ENCODE measurements at regions not wholly inside any gene's neighbourhood (a gene's known extent, or its start where the extent isn't known, plus 50 kb on each side); places are given as distances from the start of the nearest gene placed in this dataset.

DNA sequence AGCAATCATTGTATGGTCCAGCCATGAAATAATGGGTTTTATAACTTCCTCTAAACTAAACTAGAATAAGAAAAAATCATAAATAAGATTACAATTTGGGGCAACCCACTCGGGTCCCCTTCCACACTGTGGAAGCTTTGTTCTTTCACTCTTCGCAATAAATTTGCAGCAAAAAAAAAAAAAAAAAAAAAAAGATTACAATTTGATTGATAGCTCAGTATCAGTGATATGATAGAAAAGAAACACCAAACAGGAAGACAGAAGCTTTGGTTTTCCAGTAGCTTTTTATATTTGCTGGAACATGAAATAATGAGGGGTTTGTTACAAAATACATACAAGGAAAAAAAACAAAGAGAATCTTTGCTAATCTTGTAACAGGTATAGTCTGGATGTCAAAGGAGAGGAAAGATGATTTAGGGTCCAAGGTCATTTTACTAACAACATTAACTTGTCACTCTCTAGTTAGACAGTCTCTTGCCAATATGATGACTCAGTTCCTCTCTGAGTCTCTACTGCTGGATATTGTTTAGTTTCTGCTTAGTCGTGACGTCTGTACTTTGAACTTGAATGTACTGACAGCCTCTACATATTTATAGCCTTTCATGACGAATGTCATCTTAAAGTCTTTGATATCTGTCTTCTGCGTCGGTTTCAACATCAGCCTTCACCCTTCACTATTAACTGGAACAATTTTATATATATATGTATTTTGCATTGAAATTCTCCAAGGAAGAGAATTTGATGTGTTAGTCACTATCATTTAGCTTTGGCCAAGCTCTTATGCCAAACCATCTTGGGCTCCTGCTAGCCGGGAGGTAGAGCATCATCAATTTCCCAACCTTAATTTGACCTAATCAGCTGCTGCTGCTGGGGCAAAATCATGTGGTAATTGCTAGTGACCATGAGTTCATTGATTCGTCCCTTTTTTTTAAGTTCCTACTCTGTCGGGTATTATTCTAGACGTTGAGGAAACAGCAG, 213.1 kb upstream of the STXBP5 start (continued):
- TF ChIP-seq ZNF644 (CRISPR knock-in tag; IDR thresholded peaks at IDR 0.05; ENCODE audit: low read depth), result 0 out of 2 replicates have a peak, but pooled peaks have one; percentile 37
- peak; percentile 87 for TF ChIP-seq ZBTB21 (CRISPR knock-in tag; IDR thresholded peaks at IDR 0.05)
- TF ChIP-seq ZSCAN5A (CRISPR knock-in tag; IDR thresholded peaks at IDR 0.05; ENCODE audit: borderline replicate concordance), result no peak
- TF ChIP-seq, protein P1, sequence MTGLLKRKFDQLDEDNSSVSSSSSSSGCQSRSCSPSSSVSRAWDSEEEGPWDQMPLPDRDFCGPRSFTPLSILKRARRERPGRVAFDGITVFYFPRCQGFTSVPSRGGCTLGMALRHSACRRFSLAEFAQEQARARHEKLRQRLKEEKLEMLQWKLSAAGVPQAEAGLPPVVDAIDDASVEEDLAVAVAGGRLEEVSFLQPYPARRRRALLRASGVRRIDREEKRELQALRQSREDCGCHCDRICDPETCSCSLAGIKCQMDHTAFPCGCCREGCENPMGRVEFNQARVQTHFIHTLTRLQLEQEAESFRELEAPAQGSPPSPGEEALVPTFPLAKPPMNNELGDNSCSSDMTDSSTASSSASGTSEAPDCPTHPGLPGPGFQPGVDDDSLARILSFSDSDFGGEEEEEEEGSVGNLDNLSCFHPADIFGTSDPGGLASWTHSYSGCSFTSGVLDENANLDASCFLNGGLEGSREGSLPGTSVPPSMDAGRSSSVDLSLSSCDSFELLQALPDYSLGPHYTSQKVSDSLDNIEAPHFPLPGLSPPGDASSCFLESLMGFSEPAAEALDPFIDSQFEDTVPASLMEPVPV (CRISPR knock-in tag; IDR thresholded peaks at IDR 0.05), result no peak
- TF ChIP-seq ZNF282 (IDR thresholded peaks at IDR 0.05; ENCODE audit: partially characterized antibody), result no peak
- TF ChIP-seq, protein P2, sequence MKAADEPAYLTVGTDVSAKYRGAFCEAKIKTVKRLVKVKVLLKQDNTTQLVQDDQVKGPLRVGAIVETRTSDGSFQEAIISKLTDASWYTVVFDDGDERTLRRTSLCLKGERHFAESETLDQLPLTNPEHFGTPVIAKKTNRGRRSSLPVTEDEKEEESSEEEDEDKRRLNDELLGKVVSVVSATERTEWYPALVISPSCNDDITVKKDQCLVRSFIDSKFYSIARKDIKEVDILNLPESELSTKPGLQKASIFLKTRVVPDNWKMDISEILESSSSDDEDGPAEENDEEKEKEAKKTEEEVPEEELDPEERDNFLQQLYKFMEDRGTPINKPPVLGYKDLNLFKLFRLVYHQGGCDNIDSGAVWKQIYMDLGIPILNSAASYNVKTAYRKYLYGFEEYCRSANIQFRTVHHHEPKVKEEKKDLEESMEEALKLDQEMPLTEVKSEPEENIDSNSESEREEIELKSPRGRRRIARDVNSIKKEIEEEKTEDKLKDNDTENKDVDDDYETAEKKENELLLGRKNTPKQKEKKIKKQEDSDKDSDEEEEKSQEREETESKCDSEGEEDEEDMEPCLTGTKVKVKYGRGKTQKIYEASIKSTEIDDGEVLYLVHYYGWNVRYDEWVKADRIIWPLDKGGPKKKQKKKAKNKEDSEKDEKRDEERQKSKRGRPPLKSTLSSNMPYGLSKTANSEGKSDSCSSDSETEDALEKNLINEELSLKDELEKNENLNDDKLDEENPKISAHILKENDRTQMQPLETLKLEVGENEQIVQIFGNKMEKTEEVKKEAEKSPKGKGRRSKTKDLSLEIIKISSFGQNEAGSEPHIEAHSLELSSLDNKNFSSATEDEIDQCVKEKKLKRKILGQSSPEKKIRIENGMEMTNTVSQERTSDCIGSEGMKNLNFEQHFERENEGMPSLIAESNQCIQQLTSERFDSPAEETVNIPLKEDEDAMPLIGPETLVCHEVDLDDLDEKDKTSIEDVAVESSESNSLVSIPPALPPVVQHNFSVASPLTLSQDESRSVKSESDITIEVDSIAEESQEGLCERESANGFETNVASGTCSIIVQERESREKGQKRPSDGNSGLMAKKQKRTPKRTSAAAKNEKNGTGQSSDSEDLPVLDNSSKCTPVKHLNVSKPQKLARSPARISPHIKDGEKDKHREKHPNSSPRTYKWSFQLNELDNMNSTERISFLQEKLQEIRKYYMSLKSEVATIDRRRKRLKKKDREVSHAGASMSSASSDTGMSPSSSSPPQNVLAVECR (CRISPR knock-in tag; IDR thresholded peaks at IDR 0.05; ENCODE audit: borderline replicate concordance), result no peak
- TF ChIP-seq, protein P3, sequence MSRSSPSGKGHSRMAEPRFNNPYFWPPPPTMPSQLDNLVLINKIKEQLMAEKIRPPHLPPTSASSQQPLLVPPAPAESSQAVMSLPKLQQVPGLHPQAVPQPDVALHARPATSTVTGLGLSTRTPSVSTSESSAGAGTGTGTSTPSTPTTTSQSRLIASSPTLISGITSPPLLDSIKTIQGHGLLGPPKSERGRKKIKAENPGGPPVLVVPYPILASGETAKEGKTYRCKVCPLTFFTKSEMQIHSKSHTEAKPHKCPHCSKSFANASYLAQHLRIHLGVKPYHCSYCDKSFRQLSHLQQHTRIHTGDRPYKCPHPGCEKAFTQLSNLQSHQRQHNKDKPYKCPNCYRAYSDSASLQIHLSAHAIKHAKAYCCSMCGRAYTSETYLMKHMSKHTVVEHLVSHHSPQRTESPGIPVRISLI (CRISPR knock-in tag; IDR thresholded peaks at IDR 0.05; ENCODE audit: borderline replicate concordance), result peak; percentile 84
- TF ChIP-seq ZNF160 (CRISPR knock-in tag; IDR thresholded peaks at IDR 0.05), result no peak
- TF ChIP-seq ZFP90 (CRISPR knock-in tag; IDR thresholded peaks at IDR 0.05; ENCODE audit: borderline replicate concordance), result no peak
- TF ChIP-seq RFX1 (IDR thresholded peaks at IDR 0.05), result no peak
- TF ChIP-seq, protein P4, sequence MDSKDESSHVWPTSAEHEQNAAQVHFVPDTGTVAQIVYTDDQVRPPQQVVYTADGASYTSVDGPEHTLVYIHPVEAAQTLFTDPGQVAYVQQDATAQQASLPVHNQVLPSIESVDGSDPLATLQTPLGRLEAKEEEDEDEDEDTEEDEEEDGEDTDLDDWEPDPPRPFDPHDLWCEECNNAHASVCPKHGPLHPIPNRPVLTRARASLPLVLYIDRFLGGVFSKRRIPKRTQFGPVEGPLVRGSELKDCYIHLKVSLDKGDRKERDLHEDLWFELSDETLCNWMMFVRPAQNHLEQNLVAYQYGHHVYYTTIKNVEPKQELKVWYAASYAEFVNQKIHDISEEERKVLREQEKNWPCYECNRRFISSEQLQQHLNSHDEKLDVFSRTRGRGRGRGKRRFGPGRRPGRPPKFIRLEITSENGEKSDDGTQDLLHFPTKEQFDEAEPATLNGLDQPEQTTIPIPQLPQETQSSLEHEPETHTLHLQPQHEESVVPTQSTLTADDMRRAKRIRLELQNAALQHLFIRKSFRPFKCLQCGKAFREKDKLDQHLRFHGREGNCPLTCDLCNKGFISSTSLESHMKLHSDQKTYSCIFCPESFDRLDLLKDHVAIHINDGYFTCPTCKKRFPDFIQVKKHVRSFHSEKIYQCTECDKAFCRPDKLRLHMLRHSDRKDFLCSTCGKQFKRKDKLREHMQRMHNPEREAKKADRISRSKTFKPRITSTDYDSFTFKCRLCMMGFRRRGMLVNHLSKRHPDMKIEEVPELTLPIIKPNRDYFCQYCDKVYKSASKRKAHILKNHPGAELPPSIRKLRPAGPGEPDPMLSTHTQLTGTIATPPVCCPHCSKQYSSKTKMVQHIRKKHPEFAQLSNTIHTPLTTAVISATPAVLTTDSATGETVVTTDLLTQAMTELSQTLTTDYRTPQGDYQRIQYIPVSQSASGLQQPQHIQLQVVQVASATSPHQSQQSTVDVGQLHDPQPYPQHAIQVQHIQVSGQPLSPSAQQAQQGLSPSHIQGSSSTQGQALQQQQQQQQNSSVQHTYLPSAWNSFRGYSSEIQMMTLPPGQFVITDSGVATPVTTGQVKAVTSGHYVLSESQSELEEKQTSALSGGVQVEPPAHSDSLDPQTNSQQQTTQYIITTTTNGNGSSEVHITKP (CRISPR knock-in tag; IDR thresholded peaks at IDR 0.05; ENCODE audit: low read depth), result no peak
- no peak for TF ChIP-seq ZNF569 (CRISPR knock-in tag; IDR thresholded peaks at IDR 0.05; ENCODE audit: borderline replicate concordance)
- TF ChIP-seq ZFP1 (CRISPR knock-in tag; IDR thresholded peaks at IDR 0.05), result no peak
